Dendritic cell treated with granulocyte-macrophage colony-stimulating factor and Interleukin-4, amounts not matched to agents 40 ng/mL and 50 ng/mL, for 4 days (primary cell): ENCODE measurements at regions not wholly inside any gene's neighbourhood (a gene's known extent, or its start where the extent isn't known, plus 50 kb on each side); places are given as distances from the start of the nearest gene placed in this dataset.

Source experiments
- H3K27ac Mint-ChIP-seq: one replicate; pipeline ENCODE4 v1.8.0; 2022; ENCODE audit warnings: mild to moderate bottlenecking, mixed read lengths
- H3K27me3 Mint-ChIP-seq: one replicate; pipeline ENCODE4 v1.8.0; 2022; ENCODE audit warnings: mild to moderate bottlenecking, mixed read lengths
- H3K36me3 Mint-ChIP-seq: one replicate; pipeline ENCODE4 v1.8.0; 2022; ENCODE audit warnings: low read depth, mixed read lengths
- H3K4me1 Mint-ChIP-seq: one replicate; pipeline ENCODE4 v1.8.0; 2022; ENCODE audit warnings: low read depth, mixed read lengths
- H3K4me3 Mint-ChIP-seq: one replicate; pipeline ENCODE4 v1.8.0; 2022; ENCODE audit warnings: mild to moderate bottlenecking, moderate library complexity, mixed read lengths
- H3K9me3 Mint-ChIP-seq: one replicate; pipeline ENCODE4 v1.8.0; 2022; ENCODE audit warnings: mixed read lengths
- intact Hi-C: fragments of 100-400 bp; cut with micrococcal nuclease; formaldehyde crosslinking; loops from one replicate; pipeline ENCODE4 v1.15.0; 2022

DNA sequence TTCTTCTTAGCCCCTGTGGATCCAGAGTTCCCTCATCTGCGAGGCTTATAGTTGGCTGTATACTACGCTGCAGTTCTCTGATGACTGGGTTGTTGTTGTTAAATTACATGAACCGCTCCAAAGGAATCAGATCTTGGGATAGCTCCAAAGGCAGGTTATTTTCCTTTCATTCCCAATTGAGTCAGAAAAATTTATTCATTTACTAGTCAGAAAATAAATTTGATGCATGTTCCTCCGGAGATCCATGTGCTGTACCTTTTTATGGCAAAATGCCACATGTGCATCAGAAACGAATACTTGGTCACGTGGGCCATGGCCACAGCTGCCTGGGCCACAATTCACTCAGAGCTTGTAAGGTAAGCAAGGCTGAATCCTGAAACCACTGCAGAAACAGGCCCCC lies 304.0 kb downstream of the NR2F1-AS1 start:
- H3K9me3 Mint-ChIP-seq = peaks cover 4% of the 10 kb centered on the region
- H3K4me1 Mint-ChIP-seq = no peaks in the 10 kb centered on the region

DNA sequence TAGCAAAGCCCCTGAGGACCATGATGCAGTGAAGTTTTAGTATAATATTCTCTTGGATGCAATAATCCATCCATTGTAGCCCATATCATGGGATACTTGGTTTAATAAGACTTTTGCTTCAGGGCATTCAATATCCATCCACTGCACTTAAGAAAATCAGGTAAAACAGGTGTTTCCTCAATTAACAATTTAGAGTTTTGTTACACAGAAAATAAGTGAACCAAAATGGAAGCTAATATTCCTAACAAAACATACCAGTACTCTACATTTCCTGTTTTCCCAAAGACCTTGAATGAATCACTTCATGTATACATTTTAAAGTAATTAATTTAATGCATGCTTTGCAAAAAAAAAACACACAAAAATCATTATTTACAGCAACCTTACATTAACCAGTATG lies 305.6 kb downstream of the NR2F1-AS1 start:
- Mint-ChIP-seq H3K36me3 (no peaks in the 10 kb centered on the region), H3K27me3 (no peaks in the 10 kb centered on the region), H3K27ac (no peak overlapping the region), H3K4me3 (no peak overlapping the region), H3K4me1 (no peaks in the 10 kb centered on the region), H3K9me3 (no peaks in the 10 kb centered on the region)
- intact Hi-C loops = no loop called here

More for the DNA sequence above, 304.0 kb downstream of the NR2F1-AS1 start:
- intact Hi-C loops = no loop called here
- Mint-ChIP-seq H3K36me3 (no peaks in the 10 kb centered on the region), H3K4me3 (no peak overlapping the region), H3K27ac (no peak overlapping the region), H3K27me3 (no peaks in the 10 kb centered on the region)

DNA sequence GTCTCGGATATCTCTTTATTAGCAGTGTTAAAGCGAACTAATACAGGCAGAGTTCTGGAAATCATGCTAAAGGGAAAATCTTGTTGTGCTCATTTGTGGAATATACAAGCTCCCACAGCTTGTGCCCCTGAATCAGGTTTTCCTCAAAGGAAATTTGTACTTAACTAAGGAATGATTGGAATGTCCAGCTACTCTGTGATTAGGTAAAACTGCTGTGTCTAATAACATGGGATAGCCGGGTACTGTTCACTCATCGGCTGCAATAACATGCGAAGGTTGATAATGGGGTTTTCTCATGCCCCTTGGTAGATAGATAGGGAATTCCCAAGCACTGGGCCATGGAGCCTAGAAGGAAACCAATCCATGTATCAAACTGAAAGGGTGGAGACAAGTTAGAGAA lies 306.7 kb downstream of the NR2F1-AS1 start:
- Mint-ChIP-seq H3K4me1 (no peaks in the 10 kb centered on the region), H3K4me3 (no peak overlapping the region), H3K27ac (no peak overlapping the region), H3K36me3 (no peaks in the 10 kb centered on the region), H3K27me3 (no peaks in the 10 kb centered on the region), H3K9me3 (no peaks in the 10 kb centered on the region)
- intact Hi-C loops = no loop called here

DNA sequence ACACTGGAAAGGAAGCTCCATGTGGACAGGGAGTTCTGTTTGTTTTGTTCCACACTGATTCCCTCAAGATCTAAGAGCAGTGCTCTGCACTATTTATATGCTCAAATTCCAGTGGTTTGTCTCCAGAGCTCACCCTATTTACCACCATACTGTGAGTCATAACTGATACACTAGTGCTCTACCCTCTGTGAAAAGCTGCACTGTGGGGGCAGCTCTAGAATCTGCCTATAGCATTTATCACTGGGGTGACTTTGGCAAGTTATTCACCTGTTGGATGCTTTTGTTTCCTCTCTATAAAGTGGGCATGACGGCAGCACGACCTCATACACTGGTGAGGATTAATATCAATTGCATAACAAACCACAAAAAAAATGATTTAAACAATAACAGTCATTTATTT lies 307.8 kb downstream of the NR2F1-AS1 start:
- Mint-ChIP-seq H3K27me3 (no peaks in the 10 kb centered on the region), H3K4me3 (no peak overlapping the region), H3K27ac (no peak overlapping the region), H3K36me3 (no peaks in the 10 kb centered on the region), H3K4me1 (no peaks in the 10 kb centered on the region), H3K9me3 (peaks cover 10% of the 10 kb centered on the region)
- intact Hi-C loops = no loop called here

DNA sequence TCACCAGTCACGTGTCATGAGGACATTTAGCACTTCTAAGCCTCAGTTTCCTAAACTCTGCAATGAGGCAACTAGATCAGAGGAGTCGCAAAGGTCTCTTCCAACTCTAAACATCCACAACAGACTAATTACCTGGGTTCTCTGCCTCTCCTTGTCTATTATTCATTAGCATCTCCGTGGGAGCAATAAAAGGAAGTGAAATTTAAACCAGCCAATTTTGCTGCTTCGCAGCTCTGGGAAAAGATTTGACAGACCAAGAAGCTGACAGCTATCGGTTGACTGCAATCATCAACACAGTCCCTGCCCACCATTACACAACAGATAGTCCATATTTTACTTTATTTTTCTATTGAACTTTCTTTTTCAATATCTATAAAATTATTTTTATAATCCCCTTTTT lies 308.9 kb downstream of the NR2F1-AS1 start:
- intact Hi-C loops = no loop called here
- Mint-ChIP-seq H3K4me3 (no peak overlapping the region), H3K36me3 (no peaks in the 10 kb centered on the region)

DNA sequence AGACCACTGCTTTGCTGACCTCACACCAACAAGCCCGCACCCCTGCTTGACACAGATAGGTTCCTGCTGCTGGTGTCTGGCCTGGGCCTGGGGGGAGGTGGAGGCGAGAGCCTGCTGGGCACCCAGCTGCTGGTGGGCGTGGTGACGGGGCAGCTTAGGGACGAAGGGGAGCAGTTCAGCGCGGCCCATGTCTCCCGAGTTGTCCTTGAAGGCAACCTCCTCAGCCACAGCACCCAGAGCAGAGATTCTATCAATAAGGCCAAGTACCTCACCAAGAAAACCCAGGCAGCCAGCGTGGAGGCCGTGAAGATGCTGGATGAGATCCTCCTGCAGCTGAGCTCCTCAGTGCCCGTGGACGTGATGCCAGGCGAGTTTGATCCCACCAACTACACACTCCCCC lies 313.3 kb downstream of the NR2F1-AS1 start:
- intact Hi-C loops = no loop called here
- Mint-ChIP-seq H3K27ac (no peak overlapping the region), H3K9me3 (peaks cover 23% of the 10 kb centered on the region), H3K36me3 (no peaks in the 10 kb centered on the region), H3K4me3 (no peak overlapping the region), H3K27me3 (no peaks in the 10 kb centered on the region), H3K4me1 (no peaks in the 10 kb centered on the region)

More for the DNA sequence above, 308.9 kb downstream of the NR2F1-AS1 start:
- no peaks in the 10 kb centered on the region for H3K4me1 Mint-ChIP-seq
- no peak overlapping the region for H3K27ac Mint-ChIP-seq
- peaks cover 21% of the 10 kb centered on the region for H3K9me3 Mint-ChIP-seq
- H3K27me3 Mint-ChIP-seq = no peaks in the 10 kb centered on the region

DNA sequence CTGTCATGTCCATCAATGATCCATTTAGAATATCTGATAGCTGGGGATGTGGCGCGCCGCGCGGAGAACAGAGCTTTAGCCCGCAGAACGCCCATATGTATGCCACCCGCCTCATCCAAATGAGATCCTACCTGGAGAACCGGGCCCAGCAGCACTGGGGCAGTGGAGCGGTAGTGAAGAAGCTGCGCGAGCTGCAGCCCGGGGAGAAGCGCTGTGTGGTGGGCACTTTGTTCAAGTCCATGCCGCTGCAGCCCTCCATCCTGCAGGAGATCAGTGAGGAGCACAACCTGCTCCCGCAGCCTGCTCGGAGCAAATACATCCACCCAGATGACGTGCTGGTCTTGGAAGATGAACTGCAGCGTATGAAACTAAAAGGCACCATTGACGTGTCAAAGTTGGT lies 313.7 kb downstream of the NR2F1-AS1 start:
- intact Hi-C loops = no loop called here
- Mint-ChIP-seq H3K9me3 (peaks cover 23% of the 10 kb centered on the region), H3K4me1 (no peaks in the 10 kb centered on the region), H3K36me3 (no peaks in the 10 kb centered on the region), H3K4me3 (no peak overlapping the region), H3K27ac (no peak overlapping the region), H3K27me3 (no peaks in the 10 kb centered on the region)

DNA sequence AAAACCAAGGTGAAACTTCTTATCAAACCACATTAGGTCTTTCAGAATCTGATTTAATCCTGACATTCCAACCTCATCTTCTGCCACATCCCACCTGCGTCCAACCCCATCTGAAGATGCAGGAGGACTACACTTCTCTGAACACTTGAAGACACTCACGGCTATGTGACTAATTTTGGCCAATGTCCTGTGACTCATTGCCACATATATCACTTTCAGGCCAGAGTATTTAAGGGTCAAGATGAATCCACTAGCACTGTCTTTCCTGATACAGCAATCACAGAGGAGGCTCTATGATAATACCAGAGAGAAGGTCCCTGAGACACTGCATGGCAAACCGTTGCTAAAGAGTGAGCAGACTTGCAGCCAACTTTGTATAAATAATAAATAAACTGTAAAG lies 323.4 kb downstream of the NR2F1-AS1 start:
- Mint-ChIP-seq H3K36me3 (no peaks in the 10 kb centered on the region), H3K9me3 (peaks cover 19% of the 10 kb centered on the region), H3K27ac (no peak overlapping the region), H3K4me3 (no peak overlapping the region), H3K4me1 (no peaks in the 10 kb centered on the region), H3K27me3 (no peaks in the 10 kb centered on the region)
- intact Hi-C loops = no loop called here

DNA sequence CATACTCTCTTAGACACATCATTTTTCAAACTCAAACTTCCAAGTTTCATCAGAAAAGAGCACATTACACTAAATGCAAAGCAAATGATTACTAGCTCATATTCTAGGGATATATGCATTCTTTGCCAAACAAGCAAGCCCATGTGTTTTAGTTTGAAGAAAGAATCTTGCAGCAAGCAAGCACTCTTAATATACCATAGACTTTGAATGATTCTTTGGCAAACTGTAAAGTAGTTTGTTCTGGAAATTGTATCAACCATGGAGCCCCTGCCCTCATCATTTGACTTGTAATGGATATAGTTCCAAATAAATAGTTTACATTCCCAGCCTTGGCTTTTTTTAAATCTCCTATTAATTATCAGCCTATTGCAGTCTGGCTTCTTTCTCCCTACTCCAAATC lies 325.2 kb downstream of the NR2F1-AS1 start:
- H3K36me3 Mint-ChIP-seq = no peaks in the 10 kb centered on the region
- H3K27me3 Mint-ChIP-seq = no peaks in the 10 kb centered on the region
- no peak overlapping the region for H3K27ac Mint-ChIP-seq
- no peak overlapping the region for H3K4me3 Mint-ChIP-seq
- no peaks in the 10 kb centered on the region for H3K4me1 Mint-ChIP-seq
- H3K9me3 Mint-ChIP-seq = peaks cover 17% of the 10 kb centered on the region
- intact Hi-C loops = no loop called here

DNA sequence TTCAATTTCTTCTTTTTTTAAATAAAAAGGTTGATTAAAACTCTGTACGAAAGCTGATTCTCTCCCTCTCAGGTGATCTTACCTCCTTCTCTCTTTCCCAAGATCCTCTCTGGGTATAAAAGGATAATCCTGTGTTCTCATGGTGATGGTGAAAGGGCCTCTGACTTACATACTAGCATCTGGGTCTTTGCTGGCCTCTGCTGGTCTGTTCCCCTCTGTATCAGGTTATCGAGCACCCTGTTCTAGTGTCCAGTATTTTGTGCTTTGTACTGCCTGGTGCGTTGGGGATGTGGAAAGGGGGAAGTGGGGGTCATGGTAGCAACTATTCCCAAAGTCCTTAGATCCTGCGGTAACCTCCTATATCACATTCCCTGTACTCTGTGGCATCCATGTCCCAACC lies 328.9 kb downstream of the NR2F1-AS1 start:
- H3K4me1 Mint-ChIP-seq = no peaks in the 10 kb centered on the region
- no peaks in the 10 kb centered on the region for H3K9me3 Mint-ChIP-seq
- no peaks in the 10 kb centered on the region for H3K27me3 Mint-ChIP-seq
- H3K4me3 Mint-ChIP-seq = no peak overlapping the region
- no peak overlapping the region for H3K27ac Mint-ChIP-seq
- H3K36me3 Mint-ChIP-seq = no peaks in the 10 kb centered on the region
- intact Hi-C loops = no loop called here

DNA sequence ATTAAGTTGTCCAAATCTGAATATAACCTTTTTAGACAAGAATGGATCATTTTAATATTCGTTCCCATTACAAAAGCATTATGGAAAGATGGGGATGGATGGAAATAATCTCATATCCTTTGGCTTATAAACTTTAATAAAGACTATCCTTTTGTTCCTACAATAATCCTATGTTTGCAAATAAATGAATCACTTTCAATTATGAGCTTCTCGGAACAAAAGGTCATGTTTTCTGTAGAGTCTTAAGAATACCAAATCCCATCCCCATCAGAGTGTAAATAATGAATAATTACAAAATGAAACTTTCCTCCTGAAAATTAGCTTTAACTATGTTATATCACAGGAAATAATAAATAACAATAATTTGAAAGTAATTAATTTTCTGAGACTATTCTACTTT lies 329.7 kb downstream of the NR2F1-AS1 start:
- Mint-ChIP-seq H3K4me3 (no peak overlapping the region), H3K4me1 (no peaks in the 10 kb centered on the region), H3K27me3 (no peaks in the 10 kb centered on the region), H3K36me3 (no peaks in the 10 kb centered on the region), H3K27ac (no peak overlapping the region), H3K9me3 (no peaks in the 10 kb centered on the region)
- intact Hi-C loops = no loop called here

DNA sequence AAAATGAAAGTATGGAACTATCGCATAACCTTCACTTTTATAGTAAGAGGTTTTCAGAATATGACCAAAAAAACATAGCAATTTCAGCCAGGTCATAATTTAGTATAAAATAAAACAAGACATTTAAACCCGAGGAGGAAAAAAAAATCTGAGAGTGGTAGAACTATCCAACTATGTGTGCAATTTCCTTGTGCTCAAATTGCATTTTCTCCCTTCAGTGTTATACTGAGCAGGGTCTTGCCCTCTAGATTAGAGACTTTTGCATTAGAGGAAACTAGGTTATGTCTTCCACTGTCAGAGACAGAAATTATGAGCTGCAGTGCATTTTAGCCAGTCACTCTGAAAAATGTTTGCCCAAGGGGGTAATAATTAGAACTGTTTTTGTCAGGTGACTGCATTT lies 330.6 kb downstream of the NR2F1-AS1 start:
- Mint-ChIP-seq H3K4me1 (no peaks in the 10 kb centered on the region), H3K9me3 (no peaks in the 10 kb centered on the region), H3K4me3 (no peak overlapping the region), H3K27me3 (no peaks in the 10 kb centered on the region), H3K27ac (no peak overlapping the region), H3K36me3 (no peaks in the 10 kb centered on the region)
- intact Hi-C loops = no loop called here

DNA sequence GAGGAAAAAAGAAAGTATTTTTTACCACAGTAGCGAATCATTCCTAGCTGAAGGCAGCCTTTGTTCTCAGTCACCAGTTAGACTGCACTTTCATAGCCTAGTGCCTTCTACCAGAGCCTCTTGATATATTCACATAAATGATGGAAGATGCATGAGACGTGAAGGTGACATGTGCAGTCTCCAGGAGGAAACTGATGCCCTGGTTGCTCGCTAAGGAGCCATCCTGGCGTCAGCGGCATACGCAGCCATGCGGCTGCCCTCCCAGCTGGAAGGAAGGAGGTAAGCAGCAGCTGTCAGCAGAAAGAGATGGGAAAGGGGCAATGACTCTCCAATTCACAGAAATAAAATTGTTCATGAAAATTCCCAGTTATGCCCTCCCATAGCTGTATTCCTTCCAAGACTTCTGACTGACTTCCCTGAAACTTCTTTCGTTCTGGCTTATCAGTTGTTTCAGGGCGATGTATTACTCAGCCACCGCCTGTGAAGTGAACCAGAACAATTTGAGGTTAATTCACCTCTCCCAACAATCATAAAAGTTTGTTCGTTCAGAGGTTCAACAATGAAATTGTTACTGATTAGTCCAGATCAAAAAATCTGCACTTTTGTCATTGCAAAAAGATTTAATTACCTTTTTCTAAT lies 331.2 kb downstream of the NR2F1-AS1 start:
- Mint-ChIP-seq H3K27me3 (no peaks in the 10 kb centered on the region), H3K27ac (no peak overlapping the region)

DNA sequence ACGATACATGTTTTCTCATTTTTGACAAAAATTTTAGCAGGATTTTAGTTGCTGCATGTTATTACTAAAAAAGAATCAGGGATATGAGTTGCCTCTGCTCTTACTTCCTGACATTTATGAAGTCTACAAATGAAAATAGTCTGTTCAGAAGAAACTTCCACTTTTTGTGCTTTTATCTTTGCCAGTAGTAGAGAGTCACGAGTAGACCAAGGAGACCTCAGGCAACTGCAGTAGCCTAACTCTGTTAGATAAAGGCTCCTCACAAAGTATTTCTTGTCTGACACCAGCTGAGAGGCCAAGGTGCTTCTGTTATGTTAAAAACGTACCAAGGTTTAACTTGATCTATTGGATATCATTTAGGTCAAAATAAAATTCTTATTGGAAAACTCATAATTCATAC lies 333.9 kb downstream of the NR2F1-AS1 start:
- Mint-ChIP-seq H3K36me3 (no peaks in the 10 kb centered on the region), H3K27ac (no peak overlapping the region)

More for the DNA sequence above, 331.2 kb downstream of the NR2F1-AS1 start:
- no peaks in the 10 kb centered on the region for H3K9me3 Mint-ChIP-seq
- no peaks in the 10 kb centered on the region for H3K4me1 Mint-ChIP-seq
- no peaks in the 10 kb centered on the region for H3K36me3 Mint-ChIP-seq
- intact Hi-C loops = no loop called here
- H3K4me3 Mint-ChIP-seq = no peak overlapping the region

DNA sequence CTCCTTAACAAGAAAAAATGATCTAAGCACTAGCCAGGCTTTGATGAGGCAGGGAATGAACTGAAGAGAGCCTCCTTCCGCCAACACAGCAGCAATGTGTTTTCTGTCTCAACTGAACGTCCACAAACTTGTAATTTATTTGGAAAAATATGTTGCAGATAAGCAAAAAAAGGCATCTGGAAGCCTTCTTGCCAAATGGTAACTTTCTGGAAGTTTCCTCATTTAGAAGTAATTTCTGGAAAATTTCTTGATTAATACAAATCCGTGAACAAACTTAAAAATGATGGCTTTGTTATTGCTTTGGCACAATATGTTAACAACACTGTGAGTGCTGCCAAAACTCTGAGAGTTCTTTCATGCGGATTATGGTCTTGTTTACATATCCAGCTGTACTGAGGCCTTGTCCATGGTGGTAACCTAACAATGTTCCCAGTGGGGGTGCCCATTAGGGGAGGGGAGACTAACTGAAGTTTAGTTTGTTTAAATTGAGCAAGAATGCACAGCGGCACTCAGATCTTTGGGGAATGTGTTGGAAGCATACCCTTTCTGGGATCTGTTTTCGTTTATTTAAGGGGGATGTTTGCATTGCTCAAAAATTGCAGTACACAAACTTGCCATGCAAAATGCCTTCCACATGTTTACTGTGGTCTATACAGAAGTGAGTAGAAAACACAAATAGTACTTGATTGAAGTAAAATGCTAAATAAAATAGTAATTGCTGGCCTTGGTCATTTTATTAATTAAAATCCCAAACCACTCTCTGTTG lies 334.7 kb downstream of the NR2F1-AS1 start:
- H3K4me1 Mint-ChIP-seq = no peaks in the 10 kb centered on the region
- H3K27ac Mint-ChIP-seq = no peak overlapping the region
- intact Hi-C loops = no loop called here
- H3K36me3 Mint-ChIP-seq = no peaks in the 10 kb centered on the region
- no peaks in the 10 kb centered on the region for H3K9me3 Mint-ChIP-seq
- no peaks in the 10 kb centered on the region for H3K27me3 Mint-ChIP-seq
- no peak overlapping the region for H3K4me3 Mint-ChIP-seq

More for the DNA sequence above, 333.9 kb downstream of the NR2F1-AS1 start:
- Mint-ChIP-seq H3K27me3 (no peaks in the 10 kb centered on the region), H3K4me1 (no peaks in the 10 kb centered on the region), H3K9me3 (no peaks in the 10 kb centered on the region), H3K4me3 (no peak overlapping the region)
- intact Hi-C loops = no loop called here
